ENCODE measurements at regions not wholly inside any gene's neighbourhood (a gene's known extent, or its start where the extent isn't known, plus 50 kb on each side); places are given as distances from the start of the nearest gene placed in this dataset.

DNA sequence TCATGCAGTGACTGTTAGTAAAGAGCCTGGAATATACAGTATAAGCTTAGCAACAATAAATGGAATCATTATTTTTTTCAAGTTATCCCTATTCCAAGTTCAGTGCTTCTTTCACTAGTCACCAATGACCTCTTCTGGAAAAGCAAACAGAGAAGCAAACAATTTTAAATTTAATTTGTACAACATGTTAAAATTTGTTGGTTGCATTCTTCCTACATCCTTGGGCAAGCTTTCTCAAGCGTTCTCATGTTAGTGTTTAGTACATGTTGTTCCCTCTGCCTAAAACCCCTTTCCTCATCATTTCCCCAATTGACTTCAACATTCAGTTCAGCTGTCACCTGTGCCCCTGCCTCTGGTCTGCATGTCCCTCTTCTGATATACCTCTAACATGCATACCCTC, 123.4 kb downstream of the SEC61B start:
- TF ChIP-seq GATA2 (IDR thresholded peaks at IDR 0.05; ENCODE audit: low read depth, low read length): no peak
- TF ChIP-seq GATA3 (IDR thresholded peaks at IDR 0.05; ENCODE audit: low read depth, low read length): no peak

DNA sequence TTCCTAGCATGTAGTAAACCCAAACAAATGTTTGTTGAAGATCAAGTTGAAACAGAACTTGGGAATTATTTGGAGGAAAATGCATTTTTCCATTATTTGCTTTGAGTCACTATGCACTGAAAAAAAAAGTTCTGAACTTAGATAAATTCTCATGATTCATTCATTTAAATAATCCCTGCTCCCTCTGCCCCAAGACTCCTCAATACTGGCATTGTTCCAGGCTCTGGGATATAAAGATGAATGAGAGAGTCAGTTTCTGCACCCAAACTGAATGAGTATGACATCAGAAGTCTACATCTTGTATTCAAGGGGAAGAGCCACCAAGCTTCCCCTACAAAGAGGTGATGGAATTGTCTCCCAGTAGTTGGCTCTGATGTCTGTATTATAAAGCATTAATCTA, 123.9 kb downstream of the SEC61B start:
- no peak for TF ChIP-seq GATA2 (IDR thresholded peaks at IDR 0.05; ENCODE audit: low read depth, low read length)
- TF ChIP-seq GATA3 (IDR thresholded peaks at IDR 0.05; ENCODE audit: low read depth, low read length): no peak

DNA sequence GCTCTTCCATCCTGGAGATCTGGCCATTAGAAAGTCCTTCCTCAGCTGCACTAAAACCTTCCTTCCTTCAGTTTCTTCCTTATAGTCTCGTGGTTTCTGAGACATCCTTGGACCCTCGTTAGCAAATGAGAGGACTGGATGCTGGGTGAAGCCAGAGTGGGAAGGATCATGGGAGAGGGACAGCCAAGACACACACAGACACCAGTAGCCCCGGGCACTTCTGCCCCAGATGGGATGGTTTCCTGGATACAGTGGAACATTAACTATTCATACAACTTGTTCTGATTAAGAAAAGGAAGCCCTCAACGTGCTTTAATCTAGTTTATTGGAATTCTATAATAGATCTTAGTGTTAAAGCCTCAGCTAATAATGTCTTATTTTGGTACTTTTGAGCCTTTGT, 125.5 kb downstream of the SEC61B start:
- no peak for TF ChIP-seq GATA3 (IDR thresholded peaks at IDR 0.05; ENCODE audit: low read depth, low read length)
- no peak for TF ChIP-seq GATA2 (IDR thresholded peaks at IDR 0.05; ENCODE audit: low read depth, low read length)

DNA sequence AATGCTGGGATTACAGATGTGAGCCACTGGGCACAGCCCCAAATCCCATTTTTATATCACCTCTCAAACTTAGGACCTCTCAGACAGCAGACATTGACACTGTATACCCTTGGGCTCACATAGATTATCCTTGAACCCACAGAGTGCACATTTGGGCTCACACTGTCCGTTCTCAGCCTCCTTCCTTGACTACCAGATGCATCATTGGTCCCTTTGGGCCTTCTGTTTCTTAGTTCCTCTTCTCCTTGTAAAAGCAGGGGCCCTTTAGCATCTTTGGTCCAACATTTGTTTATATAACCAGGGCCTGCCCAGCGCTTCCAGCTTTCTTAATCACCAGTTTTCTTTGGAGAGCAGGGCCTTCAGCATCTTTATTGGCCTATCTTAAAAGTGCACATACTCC, 126.2 kb downstream of the SEC61B start:
- TF ChIP-seq GATA2 (IDR thresholded peaks at IDR 0.05; ENCODE audit: low read depth, low read length) (no peak), GATA3 (IDR thresholded peaks at IDR 0.05; ENCODE audit: low read depth, low read length) (no peak)

DNA sequence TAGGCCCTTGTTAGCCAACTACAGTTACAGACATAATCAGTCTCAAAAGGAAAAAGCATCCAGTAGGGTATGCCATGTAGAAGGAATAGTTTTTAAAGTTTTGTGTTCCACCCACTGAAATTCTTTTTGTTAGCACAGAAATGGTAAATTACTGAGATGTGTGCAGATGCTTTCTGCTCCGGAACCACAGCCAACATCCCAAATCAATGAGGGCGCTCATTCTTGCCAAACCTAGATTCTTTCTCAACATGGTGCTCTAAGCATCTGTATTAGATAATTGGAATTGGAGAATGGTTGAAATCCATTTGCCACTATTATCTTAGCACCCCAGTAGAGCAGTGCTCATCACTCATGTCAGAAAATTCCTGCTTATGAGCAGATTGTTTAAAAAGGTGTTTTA, 127.8 kb downstream of the SEC61B start:
- TF ChIP-seq GATA2 (IDR thresholded peaks at IDR 0.05; ENCODE audit: low read depth, low read length) (no peak), GATA3 (IDR thresholded peaks at IDR 0.05; ENCODE audit: low read depth, low read length) (no peak)

DNA sequence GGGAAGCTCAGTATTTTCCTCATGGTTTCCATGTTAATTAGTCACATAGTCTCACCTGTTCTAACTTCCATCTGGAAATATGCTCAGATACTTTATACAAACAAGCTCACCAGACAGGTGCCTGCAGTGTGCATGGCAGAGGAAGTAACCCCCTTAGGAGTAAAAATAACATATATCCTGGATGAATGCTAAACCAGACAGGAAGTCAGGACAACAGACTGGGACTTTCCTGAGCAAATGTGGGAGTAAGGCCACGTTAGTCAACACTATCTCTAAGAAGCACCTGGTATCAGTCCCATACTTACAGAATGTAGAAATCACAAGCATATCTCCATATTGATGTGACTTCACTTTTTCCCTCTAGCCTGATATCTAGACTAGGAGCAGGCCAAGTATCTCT, 128.4 kb downstream of the SEC61B start:
- TF ChIP-seq GATA2 (IDR thresholded peaks at IDR 0.05; ENCODE audit: low read depth, low read length): no peak
- TF ChIP-seq GATA3 (IDR thresholded peaks at IDR 0.05; ENCODE audit: low read depth, low read length): no peak

DNA sequence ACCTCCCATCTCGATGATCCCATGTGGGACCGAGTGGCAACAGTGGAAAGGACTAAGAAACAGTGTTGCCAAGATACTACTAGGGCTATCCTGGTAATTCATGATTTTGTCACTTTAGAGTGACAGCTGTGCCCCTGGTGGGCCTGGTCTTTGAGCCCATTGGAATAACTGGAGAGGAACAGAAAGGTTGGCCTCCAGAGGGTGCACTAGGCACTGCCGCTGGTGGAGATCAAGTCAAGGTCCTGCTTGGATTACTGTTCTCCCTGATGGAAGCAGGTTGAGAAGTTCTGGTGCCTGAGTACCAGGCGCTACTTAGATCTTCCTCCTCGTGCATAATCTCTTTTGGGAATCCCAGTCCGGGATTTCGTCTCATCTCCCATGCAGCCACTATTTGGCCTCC, 129.6 kb downstream of the SEC61B start:
- TF ChIP-seq GATA3 (IDR thresholded peaks at IDR 0.05; ENCODE audit: low read depth, low read length): no peak
- TF ChIP-seq GATA2 (IDR thresholded peaks at IDR 0.05; ENCODE audit: low read depth, low read length): no peak

DNA sequence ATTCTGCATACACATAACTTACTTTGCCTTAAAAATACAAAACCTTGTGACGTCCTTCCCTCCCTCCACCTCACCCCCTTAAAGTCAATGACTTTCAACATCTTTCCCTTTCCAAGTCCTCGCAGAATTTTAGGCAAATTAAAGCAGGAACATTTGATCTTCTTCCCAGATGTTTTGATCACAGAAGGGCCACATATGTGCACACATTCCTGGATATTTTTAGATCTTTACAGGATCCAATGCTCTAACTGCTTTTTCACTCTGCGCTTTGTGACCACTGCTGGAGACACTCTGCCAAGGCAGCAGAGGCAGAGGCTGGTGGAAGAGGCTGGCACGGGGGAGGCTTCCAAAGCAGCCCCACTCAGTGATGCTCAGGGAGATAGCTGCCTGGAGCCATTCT, 130.7 kb downstream of the SEC61B start:
- TF ChIP-seq GATA3 (IDR thresholded peaks at IDR 0.05; ENCODE audit: low read depth, low read length) (no peak), GATA2 (IDR thresholded peaks at IDR 0.05; ENCODE audit: low read depth, low read length) (no peak)

DNA sequence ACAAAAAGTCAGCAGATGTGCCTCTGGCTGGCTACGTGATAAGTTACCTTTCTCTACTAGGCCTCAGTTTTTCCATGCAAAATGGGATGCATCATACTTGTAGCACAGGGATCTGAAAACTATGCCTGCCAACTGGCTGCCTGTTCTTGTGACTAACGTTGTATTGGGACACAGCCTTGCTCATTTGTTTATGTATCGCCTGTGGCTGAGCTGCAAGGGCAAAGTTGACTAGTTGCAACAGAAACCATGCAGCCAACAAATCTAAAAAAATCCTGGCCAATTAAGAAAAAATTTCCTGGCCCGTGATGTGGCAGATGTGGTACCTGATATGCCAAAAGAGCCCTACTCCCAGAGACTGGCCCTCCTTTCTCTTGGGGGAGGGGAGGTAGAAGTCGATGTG, 131.3 kb downstream of the SEC61B start:
- TF ChIP-seq GATA2 (IDR thresholded peaks at IDR 0.05; ENCODE audit: low read depth, low read length) (no peak), GATA3 (IDR thresholded peaks at IDR 0.05; ENCODE audit: low read depth, low read length) (no peak)

DNA sequence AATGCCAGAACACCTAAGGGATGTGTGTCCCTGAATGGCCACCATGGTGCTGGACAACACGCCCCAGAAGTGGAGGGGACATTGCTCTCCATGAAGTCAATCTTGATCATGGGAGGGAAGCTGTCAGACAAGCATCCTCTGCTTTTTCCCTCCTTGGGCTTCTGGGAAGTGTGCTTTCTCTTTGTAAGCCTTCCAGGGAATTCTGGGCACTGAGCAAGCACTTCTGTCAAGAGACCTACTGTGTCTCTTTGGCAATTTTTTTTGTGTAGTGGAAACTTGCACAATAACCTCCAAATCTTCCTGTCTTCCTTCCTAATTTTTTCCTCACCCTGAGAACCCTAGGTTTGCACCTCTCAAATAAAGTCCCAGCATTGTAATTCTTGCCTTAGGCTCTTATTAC, 132.0 kb downstream of the SEC61B start:
- TF ChIP-seq GATA3 (IDR thresholded peaks at IDR 0.05; ENCODE audit: low read depth, low read length) (no peak), GATA2 (IDR thresholded peaks at IDR 0.05; ENCODE audit: low read depth, low read length) (no peak)

DNA sequence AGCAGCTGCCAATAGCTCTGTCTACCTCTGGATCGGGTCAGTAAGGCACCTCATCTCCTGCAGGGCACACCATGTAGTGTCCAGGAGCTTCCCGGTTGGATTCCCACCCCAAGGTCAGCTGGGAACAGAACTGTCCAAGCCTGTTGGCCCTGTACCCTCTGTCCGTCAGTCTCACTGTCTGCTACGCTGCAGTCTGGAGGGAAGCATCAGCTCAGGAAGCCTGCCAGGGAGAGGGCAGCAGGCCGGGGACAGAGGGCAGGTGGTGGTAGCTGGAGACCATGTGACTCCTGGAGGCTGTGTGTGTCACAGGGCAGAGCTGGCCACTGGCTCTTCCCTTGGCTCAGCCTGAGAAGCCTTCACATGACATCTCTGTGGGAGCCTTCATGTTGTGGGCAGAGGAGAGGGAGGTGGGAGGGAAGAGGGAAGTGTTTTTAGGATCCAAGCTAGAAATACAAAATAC, 134.5 kb downstream of the SEC61B start:
- no peak for TF ChIP-seq GATA3 (IDR thresholded peaks at IDR 0.05; ENCODE audit: low read depth, low read length)
- TF ChIP-seq GATA2 (IDR thresholded peaks at IDR 0.05; ENCODE audit: low read depth, low read length): no peak

DNA sequence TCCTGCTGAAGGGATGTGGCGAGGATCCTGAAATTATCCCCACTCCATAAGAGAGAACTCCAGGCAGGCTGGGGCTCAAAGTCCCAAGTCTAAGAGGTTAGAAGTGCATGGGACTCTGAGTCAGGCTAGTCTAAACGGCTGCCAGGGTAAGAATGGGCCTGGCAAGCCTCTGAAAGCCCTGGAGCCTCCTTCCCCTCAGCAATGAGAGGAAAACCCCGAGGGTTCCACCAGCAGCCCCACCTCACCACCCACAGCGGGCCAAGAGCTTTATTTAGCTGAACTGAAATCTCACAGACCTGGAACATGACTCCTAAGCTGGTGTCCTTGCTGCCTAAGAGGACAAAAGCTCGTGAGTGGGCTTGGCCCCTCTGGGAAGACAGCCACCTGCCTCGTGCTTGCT, 135.5 kb downstream of the SEC61B start:
- TF ChIP-seq GATA2 (IDR thresholded peaks at IDR 0.05; ENCODE audit: low read depth, low read length): no peak
- no peak for TF ChIP-seq GATA3 (IDR thresholded peaks at IDR 0.05; ENCODE audit: low read depth, low read length)

DNA sequence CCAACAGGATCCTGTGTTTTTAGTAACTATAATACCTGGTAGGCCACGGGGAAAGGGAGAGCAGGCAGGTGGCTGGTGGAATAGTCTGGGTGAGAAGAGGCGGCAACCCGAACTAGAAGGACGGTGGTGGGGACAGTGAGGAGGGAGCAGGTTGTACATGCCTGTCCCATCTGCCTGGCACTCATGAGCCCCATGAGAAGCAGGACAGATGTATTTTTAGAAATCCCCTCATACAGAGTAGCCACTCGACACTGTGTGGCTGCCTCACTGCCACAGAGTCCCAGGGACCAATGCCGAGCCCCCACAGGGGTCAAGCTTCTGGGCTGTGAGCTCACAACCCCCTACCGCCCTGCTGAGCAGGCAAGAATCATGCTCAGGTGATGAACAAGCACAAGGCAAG, 136.6 kb downstream of the SEC61B start:
- no peak for TF ChIP-seq GATA3 (IDR thresholded peaks at IDR 0.05; ENCODE audit: low read depth, low read length)
- TF ChIP-seq GATA2 (IDR thresholded peaks at IDR 0.05; ENCODE audit: low read depth, low read length): no peak

DNA sequence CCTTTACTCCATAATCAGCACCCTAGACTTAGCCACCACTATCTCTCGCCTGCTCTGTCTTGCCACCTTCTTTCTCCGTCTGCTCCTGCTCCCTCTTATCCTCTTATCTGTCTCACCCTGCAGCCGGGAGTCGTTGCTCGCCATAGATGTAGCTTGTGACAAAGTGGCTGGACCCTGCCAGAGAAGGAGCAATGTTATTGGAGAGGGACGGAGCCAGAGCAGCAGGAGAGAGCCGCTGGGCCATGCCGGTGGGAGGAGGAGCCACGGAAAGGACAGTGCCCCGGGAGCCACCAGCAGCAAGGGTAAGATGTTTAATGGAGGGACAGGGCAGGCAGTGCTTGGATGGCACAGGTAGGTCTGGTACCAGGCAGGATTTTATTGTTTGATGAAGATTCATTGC, 137.3 kb downstream of the SEC61B start:
- no peak for TF ChIP-seq GATA3 (IDR thresholded peaks at IDR 0.05; ENCODE audit: low read depth, low read length)
- TF ChIP-seq GATA2 (IDR thresholded peaks at IDR 0.05; ENCODE audit: low read depth, low read length): no peak

DNA sequence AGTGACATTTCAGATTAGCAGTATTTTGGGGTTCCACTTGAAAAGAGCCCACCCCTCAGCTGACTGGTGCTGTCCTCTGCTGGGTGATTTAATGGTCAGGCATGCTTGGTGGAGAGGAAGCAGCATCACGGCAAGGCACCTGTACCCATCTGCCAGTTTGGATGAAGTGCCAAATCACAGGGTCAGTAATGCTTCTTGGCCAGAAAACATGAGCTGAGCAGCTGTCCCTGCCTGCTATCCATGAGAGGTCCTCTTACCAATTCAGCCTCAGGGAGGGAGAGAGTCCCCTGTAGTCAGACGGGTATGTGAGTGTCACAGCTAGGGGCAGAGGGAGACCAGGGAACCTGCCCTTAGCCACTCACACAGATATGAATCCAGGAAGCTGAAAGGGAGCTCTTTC, 137.9 kb downstream of the SEC61B start:
- TF ChIP-seq GATA2 (IDR thresholded peaks at IDR 0.05; ENCODE audit: low read depth, low read length): no peak
- no peak for TF ChIP-seq GATA3 (IDR thresholded peaks at IDR 0.05; ENCODE audit: low read depth, low read length)

DNA sequence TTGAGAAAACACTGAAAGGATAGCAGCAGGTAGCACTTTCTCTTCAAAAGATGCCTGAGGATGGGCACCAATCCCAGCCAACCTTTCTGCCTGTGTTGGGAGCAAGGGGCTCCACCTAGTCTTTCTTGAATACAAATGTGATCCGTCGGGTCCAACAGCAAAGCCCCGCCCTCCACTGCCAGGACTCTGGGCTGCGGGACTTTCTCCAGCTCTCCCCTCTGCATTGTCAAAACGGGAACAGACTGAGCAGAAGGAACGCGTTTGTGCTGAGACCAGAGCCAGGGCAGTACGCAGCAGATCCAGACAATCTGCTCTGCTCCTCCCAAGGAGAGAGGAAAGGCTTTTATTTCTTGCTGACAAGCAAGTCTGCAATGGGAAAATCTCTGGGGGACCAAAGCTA, 139.7 kb downstream of the SEC61B start:
- TF ChIP-seq GATA2 (IDR thresholded peaks at IDR 0.05; ENCODE audit: low read depth, low read length): no peak
- TF ChIP-seq GATA3 (IDR thresholded peaks at IDR 0.05; ENCODE audit: low read depth, low read length): no peak
